GM12874 (cell line): ENCODE measurements at regions not wholly inside any gene's neighbourhood (a gene's known extent, or its start where the extent isn't known, plus 50 kb on each side); places are given as distances from the start of the nearest gene placed in this dataset.
A peak's percentile ranks its signal among the peaks of the same experiment; 100 is the strongest.

Experiments used
- CTCF ChIP-seq: IDR thresholded peaks from 2 replicates; pipeline ENCODE4 v1.5.1; 2011; ENCODE audit warnings: low read depth, mild to moderate bottlenecking, control low read depth, low read length, moderate library complexity; ENCODE audit not compliant: insufficient read depth

GRCh38 chr10:64430690-64431323, 909.6 kb downstream of the REEP3 start:
- TF ChIP-seq CTCF, result peak; percentile 19; the same call in 1 of the 2 replicates

DNA sequence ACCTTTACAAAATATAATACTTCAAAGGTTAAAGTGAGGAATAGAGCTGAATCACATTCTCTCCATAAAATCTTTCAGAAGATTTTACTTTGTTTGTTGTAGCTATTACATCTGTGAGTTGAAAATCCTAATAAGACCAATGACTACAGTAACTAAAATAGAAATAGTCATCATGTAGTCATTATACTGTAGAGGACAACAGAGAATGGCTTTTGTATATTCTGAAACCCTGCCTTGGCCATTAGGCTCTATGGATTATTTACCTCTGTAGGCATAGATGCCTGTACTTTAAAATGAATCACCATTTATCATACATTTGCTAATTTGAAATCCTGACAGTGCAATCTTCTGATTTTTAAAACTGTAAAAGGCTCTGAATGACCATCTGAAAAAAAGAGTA, 923.0 kb downstream of the REEP3 start:
- TF ChIP-seq CTCF, result no peak

GRCh38 chr10:64444564-64444963, 923.4 kb downstream of the REEP3 start:
- no peak for TF ChIP-seq CTCF

GRCh38 chr10:64449603-64450002, 928.4 kb downstream of the REEP3 start:
- TF ChIP-seq CTCF, result no peak

DNA sequence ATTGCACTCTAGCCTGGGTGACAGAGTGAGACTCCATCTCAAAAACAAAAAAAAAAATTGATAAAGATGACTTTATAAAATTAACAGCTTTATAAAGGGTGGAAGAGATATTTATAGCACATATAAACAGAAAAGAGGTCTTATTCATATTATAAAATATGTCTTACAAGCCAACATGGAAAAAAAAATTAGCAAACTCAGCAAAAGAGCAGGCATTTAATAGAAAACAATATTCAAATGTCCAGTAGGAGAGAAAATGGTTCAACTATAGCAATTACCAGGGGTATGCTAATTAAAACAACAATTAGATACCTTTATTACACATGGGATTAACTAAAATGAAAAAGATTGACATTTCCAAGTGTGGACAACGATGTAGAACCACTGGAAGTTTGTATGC, 929.1 kb downstream of the REEP3 start:
- TF ChIP-seq CTCF, result no peak

GRCh38 chr10:64454962-64455361, 933.8 kb downstream of the REEP3 start:
- no peak for TF ChIP-seq CTCF

DNA sequence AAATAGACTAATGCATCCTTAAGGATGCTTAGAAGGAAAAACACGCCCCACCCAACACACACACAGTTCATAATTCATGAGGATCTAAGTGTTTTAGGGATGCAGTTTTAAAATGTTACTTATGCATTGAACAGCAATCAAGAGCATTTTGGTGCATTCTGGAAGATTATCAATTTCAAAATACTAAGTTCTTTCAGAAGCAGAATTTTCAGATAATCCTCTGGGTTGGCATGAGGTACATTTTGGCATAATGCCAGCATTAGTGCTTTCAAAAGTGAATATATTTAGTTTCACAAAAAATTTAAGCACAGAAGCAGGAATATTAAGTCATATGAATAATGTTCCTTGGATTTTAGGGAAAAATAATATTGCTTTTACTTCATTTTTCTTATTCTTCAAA, 937.1 kb downstream of the REEP3 start:
- no peak for TF ChIP-seq CTCF
